HCT116 (cell line): ENCODE measurements at regions not wholly inside any gene's neighbourhood (a gene's known extent, or its start where the extent isn't known, plus 50 kb on each side); places are given as distances from the start of the nearest gene placed in this dataset.

Experiments used
- ATAC-seq: fragments of 200-7000 bp; cut with Tn5 transposase; 2 replicates; pipeline ENCODE4 v1.9.1; 2020; ENCODE audit warnings: mild to moderate bottlenecking, moderate library complexity
- BruUV-seq: library from RNA; stranded (reverse); fragments of 400-500 nt; replicated peaks from 2 replicates; lab custom pipeline; 2021; lab: Mats Ljungman, UMichigan
- CTCF ChIA-PET: fragments of 300-600 bp; sonication (Branson Sonifier 250); formaldehyde crosslinking; loops from one replicate; lab custom pipeline; 2021; ENCODE audit warnings: antibody characterized with exemption; lab: Charles Lee
- POLR2A ChIA-PET: fragments of 300-600, 350-600 bp; sonication (Branson Sonifier 250); formaldehyde crosslinking; loops from one replicate; lab custom pipeline; 2021; ENCODE audit warnings: antibody characterized with exemption; lab: Charles Lee
- RAD21 ChIA-PET, 2 experiments: fragments of 300-600 bp; sonication (Branson Sonifier 250); formaldehyde crosslinking; loops; one replicate each; lab custom pipeline; 2023; ENCODE audit warnings: low total read pairs in 2 of 2; ENCODE audit not compliant: uncharacterized antibody in 2 of 2, unreplicated experiment in 2 of 2, low non-redundant PET in 1 of 2; lab: Charles Lee
- DNase-seq: peaks from one replicate; pipeline ENCODE4 v3.0.0-alpha.2; 2010; ENCODE audit warnings: low read depth, low spot score
- H2AFZ ChIP-seq: fragments of 200-600 bp; shearing (Covaris generic), sonication (generic); 2 replicates; pipeline ENCODE4 v1.6.1; 2017; ENCODE audit warnings: low read depth, mixed run types, mixed read lengths, antibody characterized with exemption, low read length; ENCODE audit not compliant: poor library complexity, severe bottlenecking
- H3K27ac ChIP-seq: 2 replicates; pipeline ENCODE4 v1.5.1; 2012; ENCODE audit warnings: low read depth, low read length
- H3K27me3 ChIP-seq: fragments of 200-600 bp; sonication (generic); 2 replicates; pipeline ENCODE4 v1.6.1; 2016; ENCODE audit warnings: mixed run types, low read length, mixed read lengths; ENCODE audit not compliant: insufficient read depth
- H3K36me3 ChIP-seq, 2 experiments: fragments of 200-500 bp in 1 of 2; fragments of 200-600 bp in 1 of 2; sonication (Bioruptor generic) in 1 of 2; sonication (generic) in 1 of 2; 2 replicates each; pipeline versions ENCODE4 v1.5.1 to v1.6.1; 2014 to 2016; ENCODE audit warnings: low read length in 2 of 2, inconsistent platforms in 1 of 2, mixed read lengths in 1 of 2, mixed run types in 1 of 2; ENCODE audit not compliant: insufficient read depth in 2 of 2, control insufficient read depth in 1 of 2
- H3K4me1 ChIP-seq, 2 experiments: fragments of 200-600 bp in 1 of 2; sonication (generic) in 1 of 2; 2 replicates each; pipeline versions ENCODE4 v1.5.1 to v1.6.1; 2012 to 2017; ENCODE audit warnings: low read length in 2 of 2, inconsistent platforms in 1 of 2, mild to moderate bottlenecking in 1 of 2, mixed read lengths in 1 of 2, mixed run types in 1 of 2, moderate library complexity in 1 of 2; ENCODE audit not compliant: insufficient read depth in 2 of 2, control insufficient read depth in 1 of 2
- H3K4me2 ChIP-seq: fragments of 200-600 bp; sonication (generic); 2 replicates; pipeline ENCODE4 v1.6.1; 2017; ENCODE audit warnings: mixed run types, low read length, mixed read lengths
- H3K4me3 ChIP-seq, 2 experiments: fragments of 200-600 bp in 1 of 2; sonication (generic) in 1 of 2; replicated peaks in 1 of 2; 2 replicates each; pipeline ENCODE4 v1.5.1; 2011 to 2016; ENCODE audit warnings: low read length in 2 of 2, control low read depth in 1 of 2, low read depth in 1 of 2, mild to moderate bottlenecking in 1 of 2, mixed read lengths in 1 of 2, mixed run types in 1 of 2
- H3K79me2 ChIP-seq: fragments of 200-600 bp; sonication (generic); 2 replicates; pipeline ENCODE4 v1.6.1; 2017; ENCODE audit warnings: mild to moderate bottlenecking, mixed run types, low read length, moderate library complexity, mixed read lengths; ENCODE audit not compliant: insufficient read depth
- H3K9ac ChIP-seq: fragments of 200-600 bp; sonication (generic); 2 replicates; pipeline ENCODE4 v1.6.1; 2016; ENCODE audit warnings: low read length, mixed read lengths
- H3K9me2 ChIP-seq: fragments of 200-600 bp; sonication (generic), shearing (Covaris generic); 2 replicates; pipeline ENCODE4 v1.6.1; 2017; ENCODE audit warnings: mixed run types, mild to moderate bottlenecking, moderate library complexity; ENCODE audit not compliant: insufficient read depth
- H3K9me3 ChIP-seq, 2 experiments: fragments of 200-500 bp in 1 of 2; fragments of 200-600 bp in 1 of 2; sonication (Bioruptor generic) in 1 of 2; sonication (generic) in 1 of 2; 2 replicates each; pipeline ENCODE4 v1.6.1; 2014 to 2017; ENCODE audit warnings: low read length in 2 of 2, mixed read lengths in 2 of 2, inconsistent platforms in 1 of 2, low read depth in 1 of 2, mild to moderate bottlenecking in 1 of 2, mixed run types in 1 of 2, moderate library complexity in 1 of 2; ENCODE audit not compliant: control insufficient read depth in 1 of 2, insufficient read depth in 1 of 2
- H4K20me1 ChIP-seq: fragments of 200-600 bp; sonication (generic), shearing (Covaris generic); 2 replicates; pipeline ENCODE4 v1.6.1; 2017; ENCODE audit warnings: mixed run types, mild to moderate bottlenecking, moderate library complexity; ENCODE audit not compliant: insufficient read depth
- CBX3 ChIP-seq: IDR thresholded peaks from 2 replicates; pipeline ENCODE4 v1.6.1; 2012; ENCODE audit warnings: low read depth
- EGR1 ChIP-seq: IDR thresholded peaks from 2 replicates; pipeline ENCODE4 v1.6.1; 2012; ENCODE audit warnings: low read depth
- EZH2 ChIP-seq: fragments of 200-600 bp; sonication (generic); IDR thresholded peaks from 2 replicates; pipeline ENCODE4 v1.6.1; 2017; ENCODE audit warnings: antibody characterized with exemption, mixed run types
- EZH2phosphoT487 ChIP-seq: fragments of 200-600 bp; IDR thresholded peaks from 2 replicates; pipeline ENCODE4 v1.6.1; 2018; ENCODE audit warnings: antibody characterized with exemption, borderline replicate concordance
- FOSL1 ChIP-seq: IDR thresholded peaks from 2 replicates; pipeline ENCODE4 v1.6.1; 2012; ENCODE audit warnings: low read depth
- JUND ChIP-seq: IDR thresholded peaks from 2 replicates; pipeline ENCODE4 v1.6.1; 2012
- POLR2A ChIP-seq: IDR thresholded peaks from 2 replicates; pipeline ENCODE4 v1.7.0; 2011; ENCODE audit warnings: borderline replicate concordance; ENCODE audit not compliant: insufficient read depth, insufficient read length; ENCODE audit errors: extremely low read depth
- RAD21 ChIP-seq: IDR thresholded peaks from 2 replicates; pipeline ENCODE4 v1.6.1; 2012; ENCODE audit warnings: low read depth, mild to moderate bottlenecking
- SIN3A ChIP-seq: IDR thresholded peaks from 2 replicates; pipeline ENCODE4 v1.6.1; 2012; ENCODE audit warnings: low read depth
- ZNF274 ChIP-seq: fragments of 200-500 bp; sonication (Bioruptor generic); IDR thresholded peaks from 2 replicates; pipeline ENCODE4 v1.6.1; 2014; ENCODE audit warnings: mild to moderate bottlenecking, low read depth, low read length, inconsistent platforms
- intact Hi-C: fragments of 100-400 bp; cut with micrococcal nuclease; formaldehyde crosslinking; loops from 2 replicates; pipeline ENCODE4 v1.10.0; 2022
- TF ChIP-seq, protein P1 (sequence below): IDR thresholded peaks from 2 replicates; pipeline ENCODE4 v1.6.1; 2012; ENCODE audit warnings: low read depth
- TF ChIP-seq, protein P2 (sequence below), 3 experiments: fragments of 200-600 bp in 1 of 3; sonication (generic) in 1 of 3; IDR thresholded peaks in 2 of 3; conservative IDR thresholded peaks in 1 of 3; 2 replicates each; pipeline ENCODE4 v1.5.1; 2012 to 2017; ENCODE audit warnings: low read depth in 2 of 3, low read length in 2 of 3, antibody characterized with exemption in 1 of 3, borderline replicate concordance in 1 of 3, control low read depth in 1 of 3, mild to moderate bottlenecking in 1 of 3, mixed read lengths in 1 of 3, mixed run types in 1 of 3, moderate library complexity in 1 of 3; ENCODE audit not compliant: insufficient read depth in 1 of 3

DNA sequence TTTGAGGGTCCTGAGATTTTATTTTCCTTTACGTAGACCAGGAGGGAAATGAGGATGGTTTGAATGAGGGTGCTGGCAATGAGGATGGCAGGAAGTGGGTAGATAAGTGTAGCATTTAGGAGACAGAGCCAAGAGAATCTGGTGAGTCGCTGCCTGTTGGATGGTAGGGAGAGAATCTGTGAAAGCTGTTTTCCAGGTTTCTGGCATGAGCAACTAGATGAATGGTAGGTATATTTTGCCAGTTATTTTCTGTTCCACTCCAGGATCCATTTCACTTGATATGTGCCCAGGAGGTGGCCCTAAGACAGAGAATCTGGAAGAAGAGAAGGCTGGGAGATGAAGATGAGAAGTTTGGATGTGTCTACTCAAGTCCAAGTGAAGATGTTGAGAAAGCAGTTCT is 63.3 kb upstream of the VIPR2 start:
- no peak overlapping the region for H3K27ac ChIP-seq
- intact Hi-C loops: no loop called here
- ATAC-seq (no peak), DNase-seq (no peak)
- no peak overlapping the region for H2AFZ ChIP-seq
- no peaks in the 10 kb centered on the region for H3K9me2 ChIP-seq
- no peaks in the 10 kb centered on the region for H3K9me3 ChIP-seq
- no peak overlapping the region for H3K4me2 ChIP-seq
- H3K9ac ChIP-seq: no peak overlapping the region
- no peaks in the 10 kb centered on the region for H4K20me1 ChIP-seq
- no peaks in the 10 kb centered on the region for H3K4me1 ChIP-seq
- no TSS peak for BruUV-seq
- H3K79me2 ChIP-seq: no peaks in the 10 kb centered on the region
- H3K27me3 ChIP-seq: peaks cover 6% of the 10 kb centered on the region
- no peak for TF ChIP-seq RAD21
- no peak for TF ChIP-seq JUND
- TF ChIP-seq, protein P1, sequence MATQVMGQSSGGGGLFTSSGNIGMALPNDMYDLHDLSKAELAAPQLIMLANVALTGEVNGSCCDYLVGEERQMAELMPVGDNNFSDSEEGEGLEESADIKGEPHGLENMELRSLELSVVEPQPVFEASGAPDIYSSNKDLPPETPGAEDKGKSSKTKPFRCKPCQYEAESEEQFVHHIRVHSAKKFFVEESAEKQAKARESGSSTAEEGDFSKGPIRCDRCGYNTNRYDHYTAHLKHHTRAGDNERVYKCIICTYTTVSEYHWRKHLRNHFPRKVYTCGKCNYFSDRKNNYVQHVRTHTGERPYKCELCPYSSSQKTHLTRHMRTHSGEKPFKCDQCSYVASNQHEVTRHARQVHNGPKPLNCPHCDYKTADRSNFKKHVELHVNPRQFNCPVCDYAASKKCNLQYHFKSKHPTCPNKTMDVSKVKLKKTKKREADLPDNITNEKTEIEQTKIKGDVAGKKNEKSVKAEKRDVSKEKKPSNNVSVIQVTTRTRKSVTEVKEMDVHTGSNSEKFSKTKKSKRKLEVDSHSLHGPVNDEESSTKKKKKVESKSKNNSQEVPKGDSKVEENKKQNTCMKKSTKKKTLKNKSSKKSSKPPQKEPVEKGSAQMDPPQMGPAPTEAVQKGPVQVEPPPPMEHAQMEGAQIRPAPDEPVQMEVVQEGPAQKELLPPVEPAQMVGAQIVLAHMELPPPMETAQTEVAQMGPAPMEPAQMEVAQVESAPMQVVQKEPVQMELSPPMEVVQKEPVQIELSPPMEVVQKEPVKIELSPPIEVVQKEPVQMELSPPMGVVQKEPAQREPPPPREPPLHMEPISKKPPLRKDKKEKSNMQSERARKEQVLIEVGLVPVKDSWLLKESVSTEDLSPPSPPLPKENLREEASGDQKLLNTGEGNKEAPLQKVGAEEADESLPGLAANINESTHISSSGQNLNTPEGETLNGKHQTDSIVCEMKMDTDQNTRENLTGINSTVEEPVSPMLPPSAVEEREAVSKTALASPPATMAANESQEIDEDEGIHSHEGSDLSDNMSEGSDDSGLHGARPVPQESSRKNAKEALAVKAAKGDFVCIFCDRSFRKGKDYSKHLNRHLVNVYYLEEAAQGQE: no peak
- TF ChIP-seq, protein P2, sequence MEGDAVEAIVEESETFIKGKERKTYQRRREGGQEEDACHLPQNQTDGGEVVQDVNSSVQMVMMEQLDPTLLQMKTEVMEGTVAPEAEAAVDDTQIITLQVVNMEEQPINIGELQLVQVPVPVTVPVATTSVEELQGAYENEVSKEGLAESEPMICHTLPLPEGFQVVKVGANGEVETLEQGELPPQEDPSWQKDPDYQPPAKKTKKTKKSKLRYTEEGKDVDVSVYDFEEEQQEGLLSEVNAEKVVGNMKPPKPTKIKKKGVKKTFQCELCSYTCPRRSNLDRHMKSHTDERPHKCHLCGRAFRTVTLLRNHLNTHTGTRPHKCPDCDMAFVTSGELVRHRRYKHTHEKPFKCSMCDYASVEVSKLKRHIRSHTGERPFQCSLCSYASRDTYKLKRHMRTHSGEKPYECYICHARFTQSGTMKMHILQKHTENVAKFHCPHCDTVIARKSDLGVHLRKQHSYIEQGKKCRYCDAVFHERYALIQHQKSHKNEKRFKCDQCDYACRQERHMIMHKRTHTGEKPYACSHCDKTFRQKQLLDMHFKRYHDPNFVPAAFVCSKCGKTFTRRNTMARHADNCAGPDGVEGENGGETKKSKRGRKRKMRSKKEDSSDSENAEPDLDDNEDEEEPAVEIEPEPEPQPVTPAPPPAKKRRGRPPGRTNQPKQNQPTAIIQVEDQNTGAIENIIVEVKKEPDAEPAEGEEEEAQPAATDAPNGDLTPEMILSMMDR (IDR thresholded peaks at IDR 0.05 in 2 of 3, conservative IDR thresholded peaks at IDR 0.05 in 1 of 3; ENCODE audit: borderline replicate concordance in 1 of 3, insufficient read depth in 1 of 3, low read depth in 2 of 3, low read length in 2 of 3): no peak
- no peak for TF ChIP-seq SIN3A
- no peak for TF ChIP-seq POLR2A
- TF ChIP-seq EZH2: no peak
- no peak for TF ChIP-seq EGR1
- no peak for TF ChIP-seq FOSL1
- no peak for TF ChIP-seq CBX3
- TF ChIP-seq EZH2phosphoT487: no peak
- TF ChIP-seq ZNF274: no peak
- CTCF ChIA-PET: no interaction called here
- RAD21 ChIA-PET: no interaction called here
- POLR2A ChIA-PET: no interaction called here
- H3K4me3 ChIP-seq: no peak overlapping the region
- no peaks in the 10 kb centered on the region for H3K36me3 ChIP-seq
